HEK293 (cell line): ENCODE measurements at regions not wholly inside any gene's neighbourhood (a gene's known extent, or its start where the extent isn't known, plus 50 kb on each side); places are given as distances from the start of the nearest gene placed in this dataset.

Source experiments
- CTCF ChIA-PET: fragments of 350-600 bp; formaldehyde crosslinking; extraction: SDS; loops from one replicate; lab custom pipeline; 2021; ENCODE audit warnings: antibody characterized with exemption; lab: Yijun Ruan, JAX
- POLR2A ChIA-PET: fragments of 300-600 bp; formaldehyde crosslinking; extraction: SDS; loops from one replicate; lab custom pipeline; 2020; ENCODE audit warnings: antibody characterized with exemption, inconsistent platforms; lab: Yijun Ruan, JAX
- H3K27ac ChIP-seq: fragments of 200-500 bp; sonication (Bioruptor generic); 2 replicates; pipeline ENCODE4 v1.5.1; 2014; ENCODE audit warnings: low read depth, low read length, control low read depth, inconsistent platforms; ENCODE audit errors: extremely low read depth
- H3K36me3 ChIP-seq, 2 experiments: fragments of 200-500 bp in 1 of 2; sonication (Bioruptor generic) in 1 of 2; 1 replicate in 1 of 2; 2 replicates in 1 of 2; pipeline ENCODE4 v1.5.1; 2014 to 2017; ENCODE audit warnings: inconsistent platforms in 2 of 2, low read length in 2 of 2; ENCODE audit not compliant: control insufficient read depth in 2 of 2, insufficient read depth in 1 of 2
- H3K4me1 ChIP-seq: fragments of 200-500 bp; sonication (Bioruptor generic); 2 replicates; pipeline ENCODE4 v1.5.1; 2014; ENCODE audit warnings: mild to moderate bottlenecking, low read length, inconsistent platforms; ENCODE audit not compliant: control insufficient read depth, insufficient read depth
- H3K4me3 ChIP-seq: 2 replicates; pipeline ENCODE4 v1.5.1; 2011; ENCODE audit warnings: low read depth, mild to moderate bottlenecking, control low read depth, low read length, moderate library complexity
- H3K9me3 ChIP-seq: fragments of 200-500 bp; sonication (Bioruptor generic); 2 replicates; pipeline ENCODE4 v1.5.1; 2014; ENCODE audit warnings: low read depth, low read length, inconsistent platforms; ENCODE audit not compliant: control insufficient read depth, insufficient read depth
- SP2 ChIP-seq: fragments of 450-650 bp; formaldehyde crosslinking; IDR thresholded peaks from 2 replicates; pipeline ENCODE4 v1.5.1; 2016; ENCODE audit warnings: missing biosample characterization, missing genetic modification characterization
- SP7 ChIP-seq: fragments of 450-650 bp; formaldehyde crosslinking; IDR thresholded peaks from 2 replicates; pipeline ENCODE4 v1.5.1; 2016; ENCODE audit warnings: missing biosample characterization, missing genetic modification characterization
- ZBTB26 ChIP-seq: fragments of 450-650 bp; formaldehyde crosslinking; optimal IDR thresholded peaks from 2 replicates; pipeline ENCODE3; 2016; ENCODE audit warnings: missing biosample characterization, mild to moderate bottlenecking, missing genetic modification characterization
- ZBTB6 ChIP-seq: fragments of 450-650 bp; formaldehyde crosslinking; IDR thresholded peaks from 2 replicates; pipeline ENCODE4 v1.5.1; 2017; ENCODE audit warnings: missing biosample characterization, missing genetic modification characterization
- ZBTB7A ChIP-seq: fragments of 450-650 bp; formaldehyde crosslinking; IDR thresholded peaks from 2 replicates; pipeline ENCODE4 v1.5.1; 2016; ENCODE audit warnings: low read depth, missing biosample characterization, missing genetic modification characterization
- ZNF140 ChIP-seq: fragments of 450-650 bp; formaldehyde crosslinking; IDR thresholded peaks from 2 replicates; pipeline ENCODE4 v1.5.1; 2016; ENCODE audit warnings: missing biosample characterization, missing genetic modification characterization
- ZNF146 ChIP-seq: fragments of 450-650 bp; formaldehyde crosslinking; IDR thresholded peaks from 2 replicates; pipeline ENCODE4 v1.5.1; 2016; ENCODE audit warnings: missing biosample characterization, missing genetic modification characterization
- ZNF184 ChIP-seq: fragments of 450-650 bp; IDR thresholded peaks from 2 replicates; pipeline ENCODE4 v1.5.1; 2018; ENCODE audit warnings: missing biosample characterization, mild to moderate bottlenecking, missing genetic modification characterization
- ZNF280D ChIP-seq: fragments of 450-650 bp; formaldehyde crosslinking; IDR thresholded peaks from 2 replicates; pipeline ENCODE4 v1.5.1; 2016; ENCODE audit warnings: missing biosample characterization, missing genetic modification characterization
- ZNF311 ChIP-seq: fragments of 450-650 bp; formaldehyde crosslinking; IDR thresholded peaks from 2 replicates; pipeline ENCODE4 v1.5.1; 2017; ENCODE audit warnings: missing biosample characterization, missing genetic modification characterization, borderline replicate concordance
- ZNF335 ChIP-seq: fragments of 450-650 bp; formaldehyde crosslinking; conservative IDR thresholded peaks from 2 replicates; pipeline ENCODE4 v1.5.1; 2016; ENCODE audit warnings: missing biosample characterization, missing genetic modification characterization
- ZNF341 ChIP-seq: fragments of 450-650 bp; formaldehyde crosslinking; IDR thresholded peaks from 2 replicates; pipeline ENCODE4; 2016; ENCODE audit warnings: low read depth, missing biosample characterization, missing genetic modification characterization
- ZNF398 ChIP-seq: fragments of 450-650 bp; formaldehyde crosslinking; IDR thresholded peaks from 2 replicates; pipeline ENCODE4 v1.5.1; 2017; ENCODE audit warnings: missing biosample characterization, missing genetic modification characterization
- ZNF404 ChIP-seq: fragments of 450-650 bp; formaldehyde crosslinking; IDR thresholded peaks from 2 replicates; pipeline ENCODE4 v1.5.1; 2017; ENCODE audit warnings: missing biosample characterization, missing genetic modification characterization
- ZNF473 ChIP-seq: fragments of 450-650 bp; formaldehyde crosslinking; IDR thresholded peaks from 2 replicates; pipeline ENCODE4 v1.5.1; 2017; ENCODE audit warnings: missing biosample characterization, missing genetic modification characterization
- ZNF544 ChIP-seq: fragments of 450-650 bp; formaldehyde crosslinking; IDR thresholded peaks from 2 replicates; pipeline ENCODE4 v1.5.0; 2017; ENCODE audit warnings: missing biosample characterization, missing genetic modification characterization
- ZNF561 ChIP-seq: fragments of 450-650 bp; IDR thresholded peaks from 2 replicates; pipeline ENCODE4 v1.5.1; 2018; ENCODE audit warnings: missing biosample characterization, missing genetic modification characterization, borderline replicate concordance
- ZNF596 ChIP-seq: fragments of 450-650 bp; IDR thresholded peaks from 2 replicates; pipeline ENCODE4 v1.5.0; 2018; ENCODE audit warnings: missing biosample characterization, mild to moderate bottlenecking, missing genetic modification characterization, moderate library complexity
- ZNF610 ChIP-seq: fragments of 450-650 bp; formaldehyde crosslinking; IDR thresholded peaks from 2 replicates; pipeline ENCODE4 v1.5.1; 2016; ENCODE audit warnings: missing biosample characterization, missing genetic modification characterization, borderline replicate concordance
- ZNF776 ChIP-seq: fragments of 450-650 bp; formaldehyde crosslinking; IDR thresholded peaks from 2 replicates; pipeline ENCODE4 v1.5.0; 2017; ENCODE audit warnings: missing biosample characterization, missing genetic modification characterization, borderline replicate concordance
- ZNF777 ChIP-seq: fragments of 450-650 bp; formaldehyde crosslinking; IDR thresholded peaks from 2 replicates; pipeline ENCODE4 v1.5.1; 2017; ENCODE audit warnings: missing biosample characterization, missing genetic modification characterization, borderline replicate concordance
- ZNF843 ChIP-seq: fragments of 450-650 bp; formaldehyde crosslinking; IDR thresholded peaks from 2 replicates; pipeline ENCODE4 v1.5.1; 2016; ENCODE audit warnings: missing biosample characterization, missing genetic modification characterization
- ZSCAN4 ChIP-seq: fragments of 450-650 bp; formaldehyde crosslinking; IDR thresholded peaks from 2 replicates; pipeline ENCODE4 v1.5.1; 2017; ENCODE audit warnings: missing biosample characterization, missing genetic modification characterization

GRCh38 chrX:69415698-69416097, 88.4 kb upstream of the NALF2 start:
- POLR2A ChIA-PET = no interaction called here
- H3K4me1 ChIP-seq = no peaks in the 10 kb centered on the region
- peak; percentile 88 for TF ChIP-seq ZNF146
- 0 out of 2 replicates have a peak, but pooled peaks have one; percentile 13 for TF ChIP-seq ZNF280D (tag by site-specific recombination)
- no peak for TF ChIP-seq ZBTB26 (tag by site-specific recombination)
- TF ChIP-seq ZNF341 = no peak
- no peak for TF ChIP-seq ZNF398 (tag by site-specific recombination)
- TF ChIP-seq ZSCAN4 (tag by site-specific recombination) = no peak
- TF ChIP-seq ZNF596 (tag by site-specific recombination) = no peak
- TF ChIP-seq, all 188 proteins: peak for 2
- H3K9me3 ChIP-seq = no peaks in the 10 kb centered on the region; the same call in none of the 2 replicates
- H3K4me3 ChIP-seq = no peak overlapping the region
- H3K36me3 ChIP-seq = no peaks in the 10 kb centered on the region
- CTCF ChIA-PET = interaction anchor here (0.7 to 1.0 kb wide), 2 partner anchors 9 to 52 kb away, joined by 3 to 5 read pairs; no protein-coding TSS in a partner anchor
- no peak overlapping the region for H3K27ac ChIP-seq

- ChIA-PET POLR2A (no interaction called here), CTCF (interaction anchor here (0.6 to 1.7 kb wide), 2 partner anchors 12 to 1303 kb away, joined by 6 read pairs; no protein-coding TSS in a partner anchor)
- H3K27ac ChIP-seq = no peak overlapping the region
- H3K4me3 ChIP-seq = no peak overlapping the region
- no peaks in the 10 kb centered on the region for H3K36me3 ChIP-seq
- TF ChIP-seq ZNF843 (tag by site-specific recombination) = no peak
- TF ChIP-seq ZNF140 (tag by site-specific recombination) = no peak
- no peak for TF ChIP-seq SP2
- no peak for TF ChIP-seq ZNF311 (tag by site-specific recombination)
- TF ChIP-seq SP7 (tag by site-specific recombination) = no peak
- TF ChIP-seq, all 188 proteins: peak for 0
- H3K4me1 ChIP-seq = no peaks in the 10 kb centered on the region
- H3K9me3 ChIP-seq = no peaks in the 10 kb centered on the region; the same call in none of the 2 replicates
Observed at GRCh38 chrX:69412661-69413060, 91.5 kb upstream of the NALF2 start.

GRCh38 chrX:69398881-69399280, 105.2 kb upstream of the NALF2 start:
- CTCF ChIA-PET = interaction anchor here (1.0 kb wide), 1 partner anchor 864 kb away, joined by 3 read pairs; no protein-coding TSS in a partner anchor
- H3K4me1 ChIP-seq = no peaks in the 10 kb centered on the region

More at GRCh38 chrX:69398881-69399280, 105.2 kb upstream of the NALF2 start:
- POLR2A ChIA-PET = no interaction called here
- Histone ChIP-seq H3K4me3 (no peak overlapping the region), H3K27ac (no peak overlapping the region), H3K36me3 (no peaks in the 10 kb centered on the region), H3K9me3 (no peaks in the 10 kb centered on the region)
- no peak for TF ChIP-seq ZNF610 (tag by site-specific recombination)
- no peak for TF ChIP-seq ZNF776 (tag by site-specific recombination)
- no peak for TF ChIP-seq ZNF404 (tag by site-specific recombination)
- no peak for TF ChIP-seq ZNF335 (tag by site-specific recombination)
- no peak for TF ChIP-seq ZBTB7A (tag by site-specific recombination)
- no peak for TF ChIP-seq ZNF184
- TF ChIP-seq ZNF561 (tag by site-specific recombination) = no peak
- no peak for TF ChIP-seq ZNF544 (tag by site-specific recombination)
- TF ChIP-seq ZBTB6 (tag by site-specific recombination) = no peak
- no peak for TF ChIP-seq ZNF473 (tag by site-specific recombination)
- TF ChIP-seq ZNF777 (tag by site-specific recombination) = no peak
